Esophagus muscularis mucosa (tissue), 4 donors: ENCODE measurements at regions not wholly inside any gene's neighbourhood (a gene's known extent, or its start where the extent isn't known, plus 50 kb on each side); places are given as distances from the start of the nearest gene placed in this dataset.

ENCODE experiments used
- DNase-seq: peaks from one replicate; pipeline ENCODE4 v3.0.0-alpha.2; 2017; ENCODE audit errors: extremely low spot score
- H3K27ac ChIP-seq, 4 donors: fragments of 200-600 bp; sonication (generic); replicated peaks in 1 of 4; 1 replicate in 3 of 4; 2 replicates in 1 of 4; pipeline ENCODE4 v1.5.1; 2016 to 2019; ENCODE audit warnings: mild to moderate bottlenecking in 1 of 4
- H3K27me3 ChIP-seq, 4 donors: fragments of 200-600 bp; sonication (generic); one replicate each; pipeline versions ENCODE4 v1.5.1 to v1.6.0; 2016 to 2019
- H3K36me3 ChIP-seq, 4 donors: fragments of 200-600 bp; sonication (generic); one replicate each; pipeline ENCODE4 v1.5.1; 2016 to 2019
- H3K4me1 ChIP-seq, 4 donors: fragments of 200-600 bp; sonication (generic); one replicate each; pipeline ENCODE4 v1.5.1; 2016 to 2019
- H3K4me3 ChIP-seq, 4 donors: fragments of 200-600 bp; sonication (generic); 1 replicate in 2 of 4; 2 replicates in 2 of 4; pipeline ENCODE4 v1.5.1; 2016 to 2019; ENCODE audit warnings: mild to moderate bottlenecking in 4 of 4, moderate library complexity in 1 of 4
- H3K9me3 ChIP-seq, 4 donors: fragments of 200-600 bp; sonication (generic); 1 replicate in 3 of 4; 2 replicates in 1 of 4; pipeline ENCODE4 v1.5.1; 2016 to 2019
- CTCF ChIP-seq, 3 experiments: fragments of 200-600 bp in 2 of 3; fragments of 450-650 bp in 1 of 3; sonication (generic) in 2 of 3; IDR thresholded peaks; one replicate each; pipeline ENCODE4 v1.5.1; 2017 to 2019; ENCODE audit warnings: antibody characterized with exemption in 3 of 3, mild to moderate bottlenecking in 2 of 3, moderate library complexity in 1 of 3
- EP300 ChIP-seq: sonication (generic); formaldehyde crosslinking; IDR thresholded peaks from one replicate; pipeline ENCODE4 v1.6.1; 2017; ENCODE audit warnings: antibody characterized with exemption
- POLR2A ChIP-seq: fragments of 450-650 bp; IDR thresholded peaks from one replicate; pipeline ENCODE4 v1.6.1; 2017; ENCODE audit warnings: antibody characterized with exemption, moderate library complexity, mild to moderate bottlenecking, low read depth
- POLR2AphosphoS5 ChIP-seq, 2 donors: sonication (generic); formaldehyde crosslinking; IDR thresholded peaks; one replicate each; pipeline ENCODE4 v1.6.1; 2017; ENCODE audit warnings: antibody characterized with exemption in 2 of 2
- WGBS: methylation state at CpG from one replicate; pipeline ENCODE4 v1.1.5; 2018; 5-methylcytosine and 5-hydroxymethylcytosine counted together
- intact Hi-C: fragments of 100-400 bp; cut with DNase I; formaldehyde crosslinking; loops from one replicate; pipeline ENCODE4 v1.15.1; 2023

- WGBS, result 87% methylated on average over 10 of the region's 11 CpGs
- Histone ChIP-seq H3K4me1 (peaks cover 26 to 30% (median 28%) of the 10 kb centered on the region in 4 donors), H3K9me3 (no peaks in the 10 kb centered on the region), H3K27ac (no peak overlapping the region), H3K27me3 (no peaks in the 10 kb centered on the region), H3K4me3 (no peak overlapping the region), H3K36me3 (no peaks in the 10 kb centered on the region)
- intact Hi-C loops, result no loop called here
- no peak for TF ChIP-seq CTCF (IDR thresholded peaks at IDR 0.05)
- TF ChIP-seq POLR2AphosphoS5 (IDR thresholded peaks at IDR 0.05), result no peak
- TF ChIP-seq POLR2A, result no peak
- no peak for TF ChIP-seq EP300
- DNase-seq, result no peak
These were observed 145.9 kb downstream of the CPEB2 start for GRCh38 chr4:15148199-15148598.

DNA sequence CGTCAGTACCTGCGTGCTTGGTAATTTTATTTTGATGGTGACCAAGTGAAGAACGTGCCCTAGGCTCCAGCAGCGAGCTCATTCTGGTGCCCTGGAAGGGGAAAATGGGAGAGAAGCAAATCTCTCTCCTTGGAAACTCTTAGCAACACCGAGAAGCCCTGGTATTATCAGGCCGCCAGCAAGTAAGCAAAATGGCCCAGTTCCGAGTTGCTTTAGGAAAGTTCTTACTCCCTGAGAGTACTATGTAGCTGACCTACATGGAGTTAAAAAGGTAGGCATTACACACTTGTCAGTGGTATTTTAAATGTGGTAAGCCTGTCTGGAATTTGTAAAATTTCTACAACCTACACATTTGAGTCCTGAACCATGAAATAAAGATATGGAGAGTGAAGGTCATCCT, 146.4 kb downstream of the CPEB2 start:
- no peak for DNase-seq
- no peaks in the 10 kb centered on the region for H3K9me3 ChIP-seq
- peaks cover 26 to 30% (median 28%) of the 10 kb centered on the region in 4 donors for H3K4me1 ChIP-seq
- 88% methylated on average over 7 of the region's 7 CpGs for WGBS
- no peaks in the 10 kb centered on the region for H3K36me3 ChIP-seq
- no peak for TF ChIP-seq POLR2AphosphoS5 (IDR thresholded peaks at IDR 0.05)
- no peak for TF ChIP-seq EP300
- no peak for TF ChIP-seq POLR2A
- H3K27ac ChIP-seq, result peak overlapping the region in 2 of 4 donors; percentile 24 to 52
- H3K27me3 ChIP-seq, result no peaks in the 10 kb centered on the region
- H3K4me3 ChIP-seq, result no peak overlapping the region
- intact Hi-C loops, result no loop called here

DNA sequence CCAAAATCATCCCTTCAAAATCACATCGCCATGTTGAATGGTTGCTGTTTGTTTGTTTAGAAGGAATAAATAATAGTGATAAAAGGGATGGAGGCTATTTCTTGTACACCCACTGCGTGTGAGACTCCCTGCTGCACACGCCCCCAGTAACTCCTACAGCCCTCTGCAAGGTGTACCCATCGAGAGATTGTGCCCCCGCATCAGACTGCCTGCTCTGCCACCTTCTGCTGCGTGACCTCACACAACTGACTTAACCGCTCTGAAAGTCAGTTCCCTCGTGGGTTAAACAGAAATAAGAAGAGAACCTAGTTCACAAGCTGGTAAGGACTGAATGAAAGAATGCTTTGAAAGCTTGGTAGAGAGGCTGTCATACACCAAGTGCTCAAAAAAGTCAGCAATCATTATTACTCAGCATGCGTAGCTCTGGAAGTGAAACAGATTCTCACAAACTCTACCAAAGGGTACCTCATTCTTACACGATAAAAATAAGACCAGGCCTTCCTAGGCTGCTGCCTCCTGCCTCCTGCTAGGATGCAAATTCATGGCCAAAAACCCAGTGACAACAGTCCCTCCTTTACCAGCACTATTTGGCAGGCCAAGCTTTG, 147.1 kb downstream of the CPEB2 start:
- H3K4me1 ChIP-seq, result peaks cover 26 to 30% (median 28%) of the 10 kb centered on the region in 4 donors
- intact Hi-C loops, result no loop called here

GRCh38 chr4:15149839-15150592, 147.7 kb downstream of the CPEB2 start:
- peaks cover 26 to 30% (median 28%) of the 10 kb centered on the region in 4 donors for H3K4me1 ChIP-seq
- peak in 1 of 2 donors; percentile 53 for TF ChIP-seq POLR2AphosphoS5 (IDR thresholded peaks at IDR 0.05)
- TF ChIP-seq EP300, result no peak
- TF ChIP-seq POLR2A, result no peak
- peak in 1 of 3 experiments; percentile 29 for TF ChIP-seq CTCF (IDR thresholded peaks at IDR 0.05)
- intact Hi-C loops, result loop anchor here (10.0 kb wide), 1 partner anchor 155 kb away; no protein-coding TSS in a partner anchor
- H3K4me3 ChIP-seq, result no peak overlapping the region
- H3K9me3 ChIP-seq, result no peaks in the 10 kb centered on the region
- no peaks in the 10 kb centered on the region for H3K36me3 ChIP-seq
- DNase-seq, result peak; percentile 93
- H3K27ac ChIP-seq, result peak overlapping the region; percentile 24 to 56 (median 45)
- 66% methylated on average over 4 of the region's 9 CpGs for WGBS
- no peaks in the 10 kb centered on the region for H3K27me3 ChIP-seq

More for the DNA sequence above, 147.1 kb downstream of the CPEB2 start:
- Histone ChIP-seq H3K4me3 (no peak overlapping the region), H3K9me3 (no peaks in the 10 kb centered on the region), H3K27me3 (no peaks in the 10 kb centered on the region), H3K27ac (peak overlapping the region; percentile 24 to 56 (median 38)), H3K36me3 (no peaks in the 10 kb centered on the region)
- no peak for TF ChIP-seq POLR2AphosphoS5 (IDR thresholded peaks at IDR 0.05)
- TF ChIP-seq POLR2A, result no peak
- TF ChIP-seq EP300, result no peak
- TF ChIP-seq CTCF (IDR thresholded peaks at IDR 0.05), result no peak
- no peak for DNase-seq
- WGBS, result 75% methylated on average over 10 of the region's 10 CpGs

DNA sequence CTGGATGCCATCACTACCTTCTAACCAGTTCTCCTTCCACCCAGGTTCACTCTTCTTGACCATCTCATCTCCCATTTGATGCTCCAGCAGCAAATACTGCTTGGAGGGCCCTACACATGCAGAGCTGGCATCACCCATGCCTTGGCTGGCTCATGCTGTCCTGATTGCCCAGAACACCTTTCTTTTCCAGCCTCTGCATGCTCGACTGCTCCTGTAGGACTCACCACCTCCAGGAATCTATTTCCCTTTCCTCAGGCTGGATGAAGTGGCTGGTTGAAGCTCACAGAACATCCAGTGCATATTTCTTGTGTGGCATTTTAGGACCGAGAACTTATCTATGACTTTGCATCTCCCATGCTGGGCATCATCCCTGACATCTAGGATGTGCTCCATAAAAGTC, 148.3 kb downstream of the CPEB2 start:
- intact Hi-C loops, result loop anchor here (10.0 kb wide), 1 partner anchor 156 kb away; no protein-coding TSS in a partner anchor
- Histone ChIP-seq H3K36me3 (no peaks in the 10 kb centered on the region), H3K27ac (peak overlapping the region; percentile 24 to 56 (median 45)), H3K27me3 (no peaks in the 10 kb centered on the region), H3K9me3 (no peaks in the 10 kb centered on the region), H3K4me1 (peaks cover 26 to 30% (median 28%) of the 10 kb centered on the region in 4 donors), H3K4me3 (no peak overlapping the region)
- no peak for DNase-seq
- TF ChIP-seq POLR2A (no peak), EP300 (no peak), CTCF (IDR thresholded peaks at IDR 0.05) (no peak), POLR2AphosphoS5 (IDR thresholded peaks at IDR 0.05) (no peak)
- 94% methylated on average over 2 of the region's 2 CpGs for WGBS
